ENCODE measurements at regions not wholly inside any gene's neighbourhood (a gene's known extent, or its start where the extent isn't known, plus 50 kb on each side); places are given as distances from the start of the nearest gene placed in this dataset.

DNA sequence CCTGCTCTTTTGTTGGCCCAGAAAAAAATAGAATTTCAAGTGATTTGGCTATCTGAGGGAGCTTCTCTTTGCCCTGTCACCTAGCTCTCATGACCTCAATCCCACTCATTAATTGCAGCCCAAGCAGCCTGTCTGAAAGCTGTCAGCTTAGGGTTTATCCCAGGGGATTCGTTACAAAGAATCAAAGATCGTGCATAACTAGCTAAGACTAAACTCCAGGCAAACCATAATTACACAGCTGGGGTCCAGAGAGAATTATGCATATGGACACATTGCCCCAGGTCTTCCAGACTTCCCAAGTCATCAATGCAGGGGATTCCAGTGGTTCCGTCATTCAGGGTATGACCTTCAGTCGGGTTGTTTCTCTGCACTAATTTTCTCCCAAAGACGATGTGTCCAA, 91.6 kb upstream of the CBLB start:
- no peak for TF ChIP-seq CTCF (IDR thresholded peaks at IDR 0.05)
- TF ChIP-seq POLR2A (IDR thresholded peaks at IDR 0.05): no peak
